Suprapubic skin (tissue), 4 donors: ENCODE measurements at regions not wholly inside any gene's neighbourhood (a gene's known extent, or its start where the extent isn't known, plus 50 kb on each side); places are given as distances from the start of the nearest gene placed in this dataset.

Source experiments
- EP300 ChIP-seq: sonication (generic); formaldehyde crosslinking; IDR thresholded peaks from one replicate; pipeline ENCODE4 v1.6.1; 2017; ENCODE audit warnings: antibody characterized with exemption
- POLR2A ChIP-seq, 2 donors: fragments of 450-650 bp; IDR thresholded peaks; one replicate each; pipeline ENCODE4 v1.6.1; 2017; ENCODE audit warnings: antibody characterized with exemption in 2 of 2, mild to moderate bottlenecking in 2 of 2, moderate library complexity in 2 of 2
- POLR2AphosphoS5 ChIP-seq, 3 donors: sonication (generic); formaldehyde crosslinking; IDR thresholded peaks; one replicate each; pipeline ENCODE4 v1.6.1; 2017; ENCODE audit warnings: antibody characterized with exemption in 3 of 3
- TF ChIP-seq, protein P1 (sequence below), 2 donors: fragments of 200-600 bp in 1 of 2; fragments of 450-650 bp in 1 of 2; sonication (generic) in 1 of 2; IDR thresholded peaks; one replicate each; pipeline ENCODE4 v1.5.1; 2016 to 2019; ENCODE audit warnings: antibody characterized with exemption in 2 of 2, mild to moderate bottlenecking in 1 of 2, moderate library complexity in 1 of 2

DNA sequence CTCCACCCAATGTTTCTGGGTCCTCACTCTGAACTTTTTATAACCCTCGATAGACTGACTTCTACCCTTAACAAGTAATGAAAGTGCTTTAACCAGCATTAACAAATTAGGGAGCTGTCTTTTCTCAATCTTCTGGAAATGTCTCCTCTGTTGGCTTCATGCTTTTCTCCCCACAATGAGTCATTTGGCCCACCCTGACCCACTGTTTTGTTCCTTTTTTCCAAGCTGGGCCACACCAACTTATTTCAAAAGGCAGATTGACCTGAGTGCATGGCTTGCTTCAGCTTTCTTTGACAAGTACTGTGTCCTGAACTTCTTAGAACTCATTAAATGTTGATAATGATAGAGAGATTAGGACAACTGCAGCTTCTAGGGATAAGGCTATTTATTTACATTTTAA lies 199.6 kb upstream of the SEMA6D start:
- TF ChIP-seq, protein P1, sequence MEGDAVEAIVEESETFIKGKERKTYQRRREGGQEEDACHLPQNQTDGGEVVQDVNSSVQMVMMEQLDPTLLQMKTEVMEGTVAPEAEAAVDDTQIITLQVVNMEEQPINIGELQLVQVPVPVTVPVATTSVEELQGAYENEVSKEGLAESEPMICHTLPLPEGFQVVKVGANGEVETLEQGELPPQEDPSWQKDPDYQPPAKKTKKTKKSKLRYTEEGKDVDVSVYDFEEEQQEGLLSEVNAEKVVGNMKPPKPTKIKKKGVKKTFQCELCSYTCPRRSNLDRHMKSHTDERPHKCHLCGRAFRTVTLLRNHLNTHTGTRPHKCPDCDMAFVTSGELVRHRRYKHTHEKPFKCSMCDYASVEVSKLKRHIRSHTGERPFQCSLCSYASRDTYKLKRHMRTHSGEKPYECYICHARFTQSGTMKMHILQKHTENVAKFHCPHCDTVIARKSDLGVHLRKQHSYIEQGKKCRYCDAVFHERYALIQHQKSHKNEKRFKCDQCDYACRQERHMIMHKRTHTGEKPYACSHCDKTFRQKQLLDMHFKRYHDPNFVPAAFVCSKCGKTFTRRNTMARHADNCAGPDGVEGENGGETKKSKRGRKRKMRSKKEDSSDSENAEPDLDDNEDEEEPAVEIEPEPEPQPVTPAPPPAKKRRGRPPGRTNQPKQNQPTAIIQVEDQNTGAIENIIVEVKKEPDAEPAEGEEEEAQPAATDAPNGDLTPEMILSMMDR (IDR thresholded peaks at IDR 0.05), result no peak
- TF ChIP-seq POLR2A (IDR thresholded peaks at IDR 0.05), result no peak
- no peak for TF ChIP-seq POLR2AphosphoS5 (IDR thresholded peaks at IDR 0.05)
- TF ChIP-seq EP300, result no peak
